H9 (cell line): ENCODE measurements at regions not wholly inside any gene's neighbourhood (a gene's known extent, or its start where the extent isn't known, plus 50 kb on each side); places are given as distances from the start of the nearest gene placed in this dataset.

Source experiments
- DNase-seq: peaks from one replicate; pipeline ENCODE4 v3.0.0-alpha.2; 2017
- H2AFZ ChIP-seq: one replicate; pipeline ENCODE4 v1.6.1; 2013; ENCODE audit warnings: mild to moderate bottlenecking, low read length, control low read depth, moderate library complexity
- H2AK5ac ChIP-seq: 2 replicates; pipeline ENCODE4 v1.6.1; 2013; ENCODE audit warnings: low read length, control low read depth, mixed read lengths; ENCODE audit not compliant: insufficient read length
- H2BK120ac ChIP-seq: one replicate; pipeline ENCODE4 v1.6.1; 2013; ENCODE audit warnings: low read depth, mild to moderate bottlenecking, low read length, control low read depth, inconsistent platforms; ENCODE audit not compliant: poor library complexity, severe bottlenecking
- H2BK12ac ChIP-seq: 2 replicates; pipeline ENCODE4 v1.6.1; 2013; ENCODE audit warnings: low read length, control low read depth, mixed read lengths, low read depth; ENCODE audit not compliant: insufficient read length
- H2BK15ac ChIP-seq: 2 replicates; pipeline ENCODE4 v1.6.1; 2013; ENCODE audit warnings: low read depth, low read length, control low read depth
- H2BK20ac ChIP-seq: one replicate; pipeline ENCODE4 v1.6.1; 2013; ENCODE audit warnings: low read depth, mild to moderate bottlenecking, low read length, control low read depth, inconsistent platforms; ENCODE audit not compliant: poor library complexity, severe bottlenecking
- H2BK5ac ChIP-seq: 2 replicates; pipeline ENCODE4 v1.6.1; 2013; ENCODE audit warnings: low read length, control low read depth, mixed read lengths; ENCODE audit not compliant: insufficient read length
- H3K14ac ChIP-seq: 2 replicates; pipeline ENCODE4 v1.6.1; 2013; ENCODE audit warnings: low read length, control low read depth; ENCODE audit not compliant: insufficient read depth
- H3K18ac ChIP-seq: 2 replicates; pipeline ENCODE4 v1.6.1; 2013; ENCODE audit warnings: low read depth, mild to moderate bottlenecking, mixed read lengths, low read length, control low read depth; ENCODE audit not compliant: insufficient read length
- H3K23ac ChIP-seq: 2 replicates; pipeline ENCODE4 v1.6.1; 2013; ENCODE audit warnings: low read length, control low read depth, mixed read lengths, low read depth; ENCODE audit not compliant: insufficient read length
- H3K23me2 ChIP-seq: 2 replicates; pipeline ENCODE4 v1.6.1; 2013; ENCODE audit warnings: low read depth, mild to moderate bottlenecking, mixed read lengths, low read length, control low read depth; ENCODE audit not compliant: insufficient read length, poor library complexity, severe bottlenecking
- H3K27ac ChIP-seq: 2 replicates; pipeline ENCODE4 v1.5.1; 2013; ENCODE audit warnings: low read length, control low read depth, mixed read lengths, low read depth; ENCODE audit not compliant: insufficient read length
- H3K27me3 ChIP-seq: 2 replicates; pipeline ENCODE4 v1.6.1; 2013; ENCODE audit warnings: low read length, control low read depth, inconsistent platforms; ENCODE audit not compliant: insufficient read depth
- H3K4ac ChIP-seq: 2 replicates; pipeline ENCODE4 v1.6.1; 2013; ENCODE audit warnings: low read depth, mild to moderate bottlenecking, control low read depth, inconsistent platforms, low read length, moderate library complexity
- H3K4me1 ChIP-seq: 2 replicates; pipeline ENCODE4 v1.6.1; 2013; ENCODE audit warnings: low read length, control low read depth, inconsistent platforms; ENCODE audit not compliant: insufficient read depth
- H3K4me2 ChIP-seq: 2 replicates; pipeline ENCODE4 v1.6.1; 2013; ENCODE audit warnings: low read length, control low read depth, mixed read lengths; ENCODE audit not compliant: insufficient read length, insufficient read depth
- H3K56ac ChIP-seq: 2 replicates; pipeline ENCODE4 v1.6.1; 2013; ENCODE audit warnings: low read depth, mild to moderate bottlenecking, mixed read lengths, low read length, control low read depth; ENCODE audit not compliant: insufficient read length
- H3K79me1 ChIP-seq: 2 replicates; pipeline ENCODE4 v1.6.1; 2013; ENCODE audit warnings: low read depth, mild to moderate bottlenecking, moderate library complexity, low read length, control low read depth, inconsistent platforms; ENCODE audit not compliant: insufficient read depth, poor library complexity, severe bottlenecking
- H3K79me2 ChIP-seq: 2 replicates; pipeline ENCODE4 v1.6.1; 2013; ENCODE audit warnings: low read length, control low read depth, inconsistent platforms; ENCODE audit not compliant: insufficient read depth
- H3K9ac ChIP-seq: 2 replicates; pipeline ENCODE4 v1.6.1; 2013; ENCODE audit warnings: low read length, control low read depth, mixed read lengths; ENCODE audit not compliant: insufficient read length; ENCODE audit errors: extremely low read depth
- H3K9me3 ChIP-seq: one replicate; pipeline ENCODE4 v1.6.1; 2013; ENCODE audit warnings: low read depth, low read length, inconsistent platforms; ENCODE audit not compliant: control insufficient read depth
- H3T11ph ChIP-seq: one replicate; pipeline ENCODE4 v1.6.1; 2013; ENCODE audit warnings: mild to moderate bottlenecking, low read length, control low read depth, inconsistent platforms
- H4K20me1 ChIP-seq: one replicate; pipeline ENCODE4 v1.6.1; 2013; ENCODE audit not compliant: control insufficient read depth, insufficient read length, insufficient read depth
- H4K5ac ChIP-seq: 2 replicates; pipeline ENCODE4 v1.6.1; 2013; ENCODE audit warnings: low read depth, mild to moderate bottlenecking, mixed read lengths, low read length, control low read depth; ENCODE audit not compliant: insufficient read length
- H4K8ac ChIP-seq: replicated peaks from 2 replicates; pipeline ENCODE4 v1.6.1; 2013; ENCODE audit warnings: low read length, control low read depth, mixed read lengths, low read depth; ENCODE audit not compliant: insufficient read length
- H4K91ac ChIP-seq: 2 replicates; pipeline ENCODE4 v1.6.1; 2013; ENCODE audit warnings: low read depth, mild to moderate bottlenecking, moderate library complexity, mixed read lengths, low read length, control low read depth; ENCODE audit not compliant: insufficient read length
- H3K27ac Mint-ChIP-seq, 3 experiments: 2 replicates in 2 of 3; 3 replicates in 1 of 3; pipeline ENCODE4 v1.8.0; 2020 to 2021; ENCODE audit warnings: mixed read lengths in 3 of 3, mild to moderate bottlenecking in 1 of 3, moderate library complexity in 1 of 3
- H3K27me3 Mint-ChIP-seq: 2 replicates; pipeline ENCODE4 v1.8.0; 2021; ENCODE audit warnings: low read depth, mild to moderate bottlenecking, moderate library complexity, mixed read lengths
- H3K36me3 Mint-ChIP-seq, 3 experiments: 2 replicates in 2 of 3; 3 replicates in 1 of 3; pipeline ENCODE4 v1.8.0; 2020 to 2021; ENCODE audit warnings: low read depth in 3 of 3, mixed read lengths in 3 of 3; ENCODE audit not compliant: insufficient read depth in 1 of 3
- H3K4me1 Mint-ChIP-seq, 2 experiments: 2 replicates each; pipeline ENCODE4 v1.8.0; 2020; ENCODE audit warnings: mixed read lengths in 2 of 2
- H3K4me3 Mint-ChIP-seq, 2 experiments: 2 replicates in 1 of 2; 3 replicates in 1 of 2; pipeline ENCODE4 v1.8.0; 2020 to 2021; ENCODE audit warnings: mild to moderate bottlenecking in 2 of 2, mixed read lengths in 2 of 2, moderate library complexity in 1 of 2
- H3K9me3 Mint-ChIP-seq, 2 experiments: 2 replicates in 1 of 2; 3 replicates in 1 of 2; pipeline ENCODE4 v1.8.0; 2020; ENCODE audit warnings: mild to moderate bottlenecking in 2 of 2, mixed read lengths in 2 of 2, moderate library complexity in 1 of 2
- CTCF ChIP-seq: fragments of 200-600 bp; sonication (generic); conservative IDR thresholded peaks from 3 replicates; pipeline ENCODE4 v1.8.0; 2021; ENCODE audit warnings: antibody characterized with exemption, mild to moderate bottlenecking
- WGBS: extraction: QIAGEN DNeasy Blood & Tissue Kit; methylation state at CpG from one replicate; pipeline ENCODE4 v1.1.7; 2013; ENCODE audit warnings: missing lambda C conversion rate, low lambda C conversion rate, mixed read lengths; ENCODE audit not compliant: insufficient read length; ENCODE audit errors: extremely low coverage; 5-methylcytosine and 5-hydroxymethylcytosine counted together

DNA sequence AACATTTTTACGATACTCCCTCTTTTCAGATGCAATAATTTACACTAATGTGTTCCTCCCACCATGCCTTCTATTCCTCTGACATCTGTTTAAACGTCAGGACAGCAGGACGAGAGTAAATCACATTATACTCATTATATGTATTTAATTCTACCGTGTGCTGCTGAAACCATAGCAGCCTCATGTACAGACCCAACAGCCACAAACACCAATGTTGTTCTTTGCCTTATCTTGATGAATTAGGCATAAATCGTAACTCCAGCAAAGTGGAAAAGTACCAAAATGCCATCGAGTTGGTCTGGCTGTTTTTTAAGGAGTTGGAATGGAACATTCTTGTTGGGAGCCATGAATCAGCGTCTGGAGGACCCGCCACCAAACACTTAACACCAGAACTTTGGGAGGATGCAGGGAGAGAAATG, 82.9 kb upstream of the FOXF1 start:
- H3K9ac ChIP-seq = no peak overlapping the region
- no peaks in the 10 kb centered on the region for H3K9me3 ChIP-seq
- no peak overlapping the region for H3K27ac Mint-ChIP-seq
- no peak overlapping the region for H2AK5ac ChIP-seq
- no peak overlapping the region for H3K18ac ChIP-seq
- H3T11ph ChIP-seq = no peak overlapping the region
- no peak overlapping the region for H4K91ac ChIP-seq
- H3K14ac ChIP-seq = no peak overlapping the region
- H4K20me1 ChIP-seq = no peaks in the 10 kb centered on the region
- no peak for TF ChIP-seq CTCF
- H2BK15ac ChIP-seq = no peak overlapping the region
- H3K79me2 ChIP-seq = no peaks in the 10 kb centered on the region
- H3K9me3 Mint-ChIP-seq = no peaks in the 10 kb centered on the region; a peak in 1 of 5 replicates
- H3K4me1 ChIP-seq = no peaks in the 10 kb centered on the region
- H2AFZ ChIP-seq = no peak overlapping the region
- no peak overlapping the region for H2BK20ac ChIP-seq
- H3K27me3 ChIP-seq = no peaks in the 10 kb centered on the region
- no peak overlapping the region for H3K56ac ChIP-seq
- peaks cover 12% of the 10 kb centered on the region for H3K27me3 Mint-ChIP-seq
- H4K5ac ChIP-seq = no peak overlapping the region
- no peaks in the 10 kb centered on the region for H3K79me1 ChIP-seq
- H2BK12ac ChIP-seq = no peak overlapping the region
- no peak overlapping the region for H3K4ac ChIP-seq
- no peaks in the 10 kb centered on the region for H3K23me2 ChIP-seq
- DNase-seq = no peak
- H3K4me1 Mint-ChIP-seq = peaks cover 17 to 21% of the 10 kb centered on the region in 2 experiments
- no peak overlapping the region for H2BK5ac ChIP-seq
- WGBS = 100% methylated on average over 1 of the region's 8 CpGs
- H3K23ac ChIP-seq = no peak overlapping the region
- H3K4me3 Mint-ChIP-seq = no peak overlapping the region
- no peak overlapping the region for H3K27ac ChIP-seq
- H3K4me2 ChIP-seq = no peak overlapping the region
- no peak overlapping the region for H2BK120ac ChIP-seq
- H3K36me3 Mint-ChIP-seq = no peaks in the 10 kb centered on the region; a peak in 1 of 7 replicates
- H4K8ac ChIP-seq = no peak overlapping the region
